IPS-NIHi11 (cell line): ENCODE measurements at regions not wholly inside any gene's neighbourhood (a gene's known extent, or its start where the extent isn't known, plus 50 kb on each side); places are given as distances from the start of the nearest gene placed in this dataset.

Source experiments
- DNase-seq: peaks from one replicate; pipeline ENCODE4 v3.0.0; 2012; ENCODE audit warnings: mixed read lengths, low spot score

DNA sequence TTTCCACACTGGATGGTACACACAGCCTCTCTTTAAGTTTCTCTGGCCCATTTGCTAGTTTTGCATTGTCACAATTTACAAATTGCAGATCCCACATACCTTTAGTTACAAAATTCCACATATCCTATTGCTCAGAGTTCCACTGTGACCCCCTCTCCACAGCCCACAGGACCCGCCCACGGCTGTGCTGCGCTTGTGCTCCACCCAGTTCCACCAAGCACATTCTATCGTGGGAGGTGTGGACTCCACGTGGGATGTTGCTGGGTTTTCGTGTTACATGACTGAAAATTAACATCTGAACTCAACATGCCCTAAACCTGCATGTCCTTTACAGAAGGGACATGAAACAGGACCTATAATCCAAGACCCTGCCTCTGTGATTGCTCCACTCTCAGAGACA lies 423.0 kb downstream of the IRS2 start:
- no peak for DNase-seq

DNA sequence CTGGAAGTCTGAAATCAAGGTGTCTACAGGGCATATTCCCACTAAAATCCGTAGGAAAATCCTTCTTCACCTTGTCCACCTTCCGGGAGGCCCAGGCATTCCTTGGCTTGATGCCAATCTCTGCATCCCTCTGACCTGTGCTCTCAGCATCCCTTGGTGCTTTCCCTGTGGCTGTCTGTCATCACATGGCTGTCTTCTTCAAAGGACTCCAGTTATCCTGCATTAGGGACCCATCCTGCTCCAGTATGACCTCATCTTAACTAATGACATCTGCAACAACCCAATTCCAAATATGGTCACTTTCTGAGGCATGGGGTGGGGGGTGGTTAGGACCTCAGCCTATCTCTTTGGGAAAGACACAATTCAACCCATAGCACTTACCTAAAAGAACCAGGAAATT lies 423.8 kb downstream of the IRS2 start:
- DNase-seq = no peak

- no peak for DNase-seq
These were observed 424.7 kb downstream of the IRS2 start for GRCh38 chr13:109361562-109362289.

GRCh38 chr13:109357751-109358471 lies 428.5 kb downstream of the IRS2 start:
- DNase-seq = no peak

DNA sequence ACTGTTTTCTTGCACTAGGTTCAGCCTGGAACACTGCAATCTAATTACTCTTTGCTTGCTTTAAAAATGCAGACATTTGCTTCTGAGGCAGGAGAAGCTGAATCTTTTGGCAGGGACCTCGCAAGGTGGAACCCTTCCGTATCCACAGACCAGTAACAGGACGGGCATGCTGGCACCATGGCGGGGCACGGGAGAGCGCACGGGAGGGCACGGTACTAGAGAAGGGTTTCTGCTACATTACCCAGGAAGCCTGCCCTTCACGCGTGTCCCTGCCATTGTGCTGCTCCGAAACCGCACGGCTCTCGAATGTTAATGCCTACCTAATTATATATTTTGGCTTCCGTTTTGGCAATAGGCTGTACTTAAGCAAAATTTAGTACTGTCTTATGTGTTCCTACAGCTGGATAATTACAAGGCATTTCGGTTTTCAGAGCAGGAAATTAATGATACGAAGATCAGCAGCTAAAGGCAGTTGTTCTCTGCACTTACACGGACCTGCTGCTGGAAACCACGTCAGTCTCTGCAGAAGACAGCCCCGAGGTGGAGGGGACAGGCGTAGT lies 430.4 kb downstream of the IRS2 start:
- no peak for DNase-seq

- no peak for DNase-seq
These were observed 431.2 kb downstream of the IRS2 start for GRCh38 chr13:109355166-109355565.

- no peak for DNase-seq
These were observed 435.1 kb downstream of the IRS2 start for GRCh38 chr13:109351236-109351635.

GRCh38 chr13:109348519-109349258 lies 437.7 kb downstream of the IRS2 start:
- no peak for DNase-seq

- no peak for DNase-seq
These were observed 440.3 kb downstream of the IRS2 start for GRCh38 chr13:109346060-109346459.

DNA sequence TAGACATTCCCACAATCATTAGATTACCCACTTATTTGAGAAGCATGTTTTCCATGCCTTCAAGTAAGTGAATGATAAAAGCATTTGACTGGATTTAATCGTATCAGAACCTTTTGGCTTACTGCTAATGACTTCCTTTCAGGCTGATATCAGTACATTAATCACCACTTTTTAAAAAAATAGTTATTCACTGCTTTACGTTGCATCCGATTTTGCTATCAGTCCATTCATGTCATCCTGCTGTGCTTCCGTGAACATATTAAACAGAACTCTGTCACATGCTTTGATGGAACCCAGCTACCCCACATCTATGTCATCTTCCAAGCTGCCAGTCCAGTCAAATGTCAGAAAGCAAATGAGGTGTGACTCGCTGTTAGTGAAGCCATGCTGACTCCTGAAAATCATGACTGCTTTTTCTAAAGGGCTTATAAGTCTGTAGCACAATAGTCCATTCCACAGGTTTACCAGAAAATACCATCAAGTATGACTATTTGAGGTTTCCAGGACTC lies 440.9 kb downstream of the IRS2 start:
- DNase-seq = no peak

GRCh38 chr13:109344552-109345157 lies 441.7 kb downstream of the IRS2 start:
- no peak for DNase-seq

- DNase-seq = no peak
These were observed 449.7 kb downstream of the IRS2 start for GRCh38 chr13:109336730-109337129.

GRCh38 chr13:109333893-109334651 lies 452.3 kb downstream of the IRS2 start:
- no peak for DNase-seq

DNA sequence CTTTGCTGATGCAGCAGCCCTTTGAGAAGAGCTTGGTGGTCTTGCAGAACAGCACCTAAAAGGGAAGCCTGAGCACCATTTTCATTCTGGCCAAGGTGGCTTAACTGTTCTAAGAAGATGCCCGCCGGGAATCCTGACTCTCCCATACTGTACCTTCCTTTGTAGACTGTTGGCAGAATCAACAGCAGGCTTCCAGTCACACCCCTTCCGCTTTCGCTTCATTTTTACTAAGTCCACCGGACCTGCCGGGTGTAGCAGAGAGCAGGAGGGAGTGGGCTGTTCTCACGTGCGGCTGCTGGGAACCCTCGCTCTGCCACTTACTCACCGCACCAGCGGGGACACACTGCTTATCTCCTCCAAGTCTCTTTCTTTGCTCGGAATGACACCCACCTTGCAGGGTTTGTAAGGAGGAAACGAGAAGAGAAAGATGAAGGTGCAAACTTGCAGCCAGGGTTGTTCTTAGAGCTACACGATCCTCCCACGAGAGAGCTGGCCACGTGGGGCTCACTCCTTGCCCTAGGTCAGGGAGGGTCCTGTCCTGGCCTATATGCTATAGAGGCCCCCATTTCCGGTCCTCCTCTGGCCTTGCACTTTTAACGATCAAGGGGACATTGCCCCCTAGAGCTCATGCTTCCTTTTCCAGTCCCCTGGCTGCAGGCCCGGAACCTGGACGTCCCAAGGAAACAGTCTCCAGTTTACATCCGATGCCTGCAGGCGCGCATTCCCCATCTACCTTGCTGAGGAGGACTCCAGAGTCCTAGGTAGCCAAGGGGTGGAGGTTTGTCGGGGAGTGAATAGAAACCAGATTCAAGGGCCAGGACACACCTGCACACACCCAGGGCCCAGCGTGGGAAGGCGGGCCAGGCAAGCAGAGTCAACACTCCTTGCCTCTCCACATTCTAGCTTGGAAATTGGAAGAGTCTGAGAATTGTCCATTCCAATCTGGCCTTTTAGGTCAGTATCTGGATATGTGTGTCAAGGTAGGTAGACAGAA lies 453.6 kb downstream of the IRS2 start:
- no peak for DNase-seq

DNA sequence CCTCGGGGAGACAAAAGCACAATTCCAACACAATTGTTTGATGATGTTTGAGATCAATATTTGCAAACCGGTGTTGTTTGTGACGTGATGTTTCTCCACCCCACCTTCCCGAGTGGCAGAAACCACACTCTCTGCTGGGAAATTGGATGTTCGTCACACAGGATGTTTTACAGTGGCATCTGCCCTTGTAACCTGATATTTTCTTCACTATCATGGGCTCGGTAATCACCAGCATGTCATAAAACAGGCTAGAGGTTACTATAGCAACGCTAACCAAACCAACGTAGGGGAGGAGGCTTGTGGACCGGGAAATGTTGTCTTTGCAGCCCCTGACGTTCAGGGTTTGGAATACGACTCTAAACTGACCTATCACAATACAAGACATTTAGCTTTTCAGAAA lies 454.5 kb downstream of the IRS2 start:
- DNase-seq = peak; percentile 12

- no peak for DNase-seq
These were observed 455.4 kb downstream of the IRS2 start for GRCh38 chr13:109331011-109331433.

DNA sequence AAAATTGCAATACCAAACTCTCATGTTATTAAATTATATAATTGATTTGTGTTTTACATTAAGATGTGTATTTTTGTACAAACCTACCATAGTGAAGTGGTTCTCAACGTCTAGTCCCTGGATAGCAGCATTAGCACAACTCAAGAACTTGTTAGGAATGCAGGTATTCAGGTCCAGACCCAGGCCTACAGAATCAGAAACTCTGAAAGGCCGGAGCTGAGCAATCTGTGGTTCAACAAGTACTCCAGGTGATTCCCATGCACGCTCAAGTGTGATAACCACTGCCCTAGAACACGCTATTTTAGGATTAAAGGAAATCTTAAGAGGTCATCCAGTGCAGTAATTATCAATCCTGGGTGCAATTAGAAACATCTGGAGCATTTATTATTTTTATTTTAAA lies 456.3 kb downstream of the IRS2 start:
- no peak for DNase-seq

DNA sequence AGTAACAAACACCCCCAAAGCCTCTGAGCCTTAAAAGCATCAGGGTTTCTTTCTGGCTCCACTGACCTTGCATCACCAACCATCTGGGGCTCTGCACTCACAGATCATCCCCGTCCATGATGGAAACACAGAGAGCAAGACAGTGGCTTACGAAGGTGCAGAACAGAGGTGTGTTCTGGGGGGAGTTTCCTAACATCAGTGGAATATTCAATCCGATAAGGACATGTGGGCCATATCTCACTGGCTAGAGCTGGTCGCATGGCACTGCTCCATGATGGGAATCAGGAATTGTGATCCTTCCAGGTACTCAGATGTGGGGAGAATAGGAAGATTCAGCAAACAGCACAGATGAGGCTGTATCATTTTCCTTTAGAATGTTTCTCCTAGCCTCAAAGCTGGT lies 457.2 kb downstream of the IRS2 start:
- DNase-seq = no peak

DNA sequence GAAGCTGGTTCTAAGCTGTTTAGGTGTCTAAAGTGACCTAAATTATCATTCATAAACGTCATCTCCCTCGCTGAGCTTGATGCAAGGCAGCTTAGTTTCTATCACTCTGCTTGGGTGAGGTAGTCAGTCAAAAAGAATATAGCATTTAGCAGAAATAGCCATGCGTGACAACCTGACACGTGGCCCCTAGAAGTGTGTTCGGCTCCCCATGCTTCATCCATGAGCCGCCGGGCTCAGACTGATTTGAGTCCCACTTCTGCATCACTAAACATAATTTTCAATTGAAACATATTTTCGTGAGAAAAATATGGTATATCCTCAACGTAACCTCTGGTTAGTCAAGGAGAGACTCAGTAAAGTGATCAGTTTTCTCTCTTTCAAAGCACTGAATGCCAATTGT lies 459.8 kb downstream of the IRS2 start:
- no peak for DNase-seq

DNA sequence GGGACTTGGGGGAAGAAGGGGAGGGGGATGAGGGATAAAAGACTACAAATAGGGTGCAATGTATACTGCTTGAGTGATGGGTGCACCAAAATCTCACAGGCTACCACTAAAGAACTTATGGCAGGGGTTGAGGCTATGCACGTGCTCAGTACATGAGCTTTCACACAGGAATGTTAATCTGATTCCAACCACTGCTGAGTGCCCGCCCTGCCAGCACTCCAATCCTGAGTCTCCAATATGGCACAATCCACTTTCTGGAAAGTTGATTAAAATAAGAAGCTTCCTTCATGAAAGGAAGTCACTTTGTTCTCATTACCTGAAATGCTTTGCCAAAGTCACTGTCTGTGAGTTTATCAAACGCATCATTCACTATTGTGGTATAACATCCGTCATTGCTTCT lies 463.0 kb downstream of the IRS2 start:
- no peak for DNase-seq
